ENCODE measurements at regions not wholly inside any gene's neighbourhood (a gene's known extent, or its start where the extent isn't known, plus 50 kb on each side); places are given as distances from the start of the nearest gene placed in this dataset.

- peaks cover 0 to 4% of the 10 kb centered on the region in 2 donors for H3K4me1 ChIP-seq
- intact Hi-C loops (cut with DNase I; ENCODE audit: low total_unique reads) = no loop called here
- TF ChIP-seq, protein P1, sequence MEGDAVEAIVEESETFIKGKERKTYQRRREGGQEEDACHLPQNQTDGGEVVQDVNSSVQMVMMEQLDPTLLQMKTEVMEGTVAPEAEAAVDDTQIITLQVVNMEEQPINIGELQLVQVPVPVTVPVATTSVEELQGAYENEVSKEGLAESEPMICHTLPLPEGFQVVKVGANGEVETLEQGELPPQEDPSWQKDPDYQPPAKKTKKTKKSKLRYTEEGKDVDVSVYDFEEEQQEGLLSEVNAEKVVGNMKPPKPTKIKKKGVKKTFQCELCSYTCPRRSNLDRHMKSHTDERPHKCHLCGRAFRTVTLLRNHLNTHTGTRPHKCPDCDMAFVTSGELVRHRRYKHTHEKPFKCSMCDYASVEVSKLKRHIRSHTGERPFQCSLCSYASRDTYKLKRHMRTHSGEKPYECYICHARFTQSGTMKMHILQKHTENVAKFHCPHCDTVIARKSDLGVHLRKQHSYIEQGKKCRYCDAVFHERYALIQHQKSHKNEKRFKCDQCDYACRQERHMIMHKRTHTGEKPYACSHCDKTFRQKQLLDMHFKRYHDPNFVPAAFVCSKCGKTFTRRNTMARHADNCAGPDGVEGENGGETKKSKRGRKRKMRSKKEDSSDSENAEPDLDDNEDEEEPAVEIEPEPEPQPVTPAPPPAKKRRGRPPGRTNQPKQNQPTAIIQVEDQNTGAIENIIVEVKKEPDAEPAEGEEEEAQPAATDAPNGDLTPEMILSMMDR (IDR thresholded peaks at IDR 0.05) = no peak
- no peak for TF ChIP-seq POLR2A (IDR thresholded peaks at IDR 0.05)
- no peak for DNase-seq
- H3K27me3 ChIP-seq = no peaks in the 10 kb centered on the region
- H3K36me3 ChIP-seq = no peaks in the 10 kb centered on the region
- no peaks in the 10 kb centered on the region for H3K9me3 ChIP-seq
- H3K4me3 ChIP-seq = no peak overlapping the region
- peak overlapping the region in 1 of 2 donors; percentile 22 for H3K27ac ChIP-seq
These were observed 68.9 kb upstream of the NR2F2 start for GRCh38 chr15:96261575-96262034.

GRCh38 chr15:96262097-96262496, 68.4 kb upstream of the NR2F2 start:
- Histone ChIP-seq H3K36me3 (no peaks in the 10 kb centered on the region), H3K9me3 (no peaks in the 10 kb centered on the region), H3K4me1 (peaks cover 0 to 4% of the 10 kb centered on the region in 2 donors), H3K27me3 (no peaks in the 10 kb centered on the region), H3K27ac (peak overlapping the region in 1 of 2 donors; percentile 22), H3K4me3 (no peak overlapping the region)
- TF ChIP-seq POLR2A (IDR thresholded peaks at IDR 0.05) = no peak
- TF ChIP-seq, protein P1 (IDR thresholded peaks at IDR 0.05) = no peak
- no peak for DNase-seq
- intact Hi-C loops (cut with DNase I; ENCODE audit: low total_unique reads) = no loop called here

DNA sequence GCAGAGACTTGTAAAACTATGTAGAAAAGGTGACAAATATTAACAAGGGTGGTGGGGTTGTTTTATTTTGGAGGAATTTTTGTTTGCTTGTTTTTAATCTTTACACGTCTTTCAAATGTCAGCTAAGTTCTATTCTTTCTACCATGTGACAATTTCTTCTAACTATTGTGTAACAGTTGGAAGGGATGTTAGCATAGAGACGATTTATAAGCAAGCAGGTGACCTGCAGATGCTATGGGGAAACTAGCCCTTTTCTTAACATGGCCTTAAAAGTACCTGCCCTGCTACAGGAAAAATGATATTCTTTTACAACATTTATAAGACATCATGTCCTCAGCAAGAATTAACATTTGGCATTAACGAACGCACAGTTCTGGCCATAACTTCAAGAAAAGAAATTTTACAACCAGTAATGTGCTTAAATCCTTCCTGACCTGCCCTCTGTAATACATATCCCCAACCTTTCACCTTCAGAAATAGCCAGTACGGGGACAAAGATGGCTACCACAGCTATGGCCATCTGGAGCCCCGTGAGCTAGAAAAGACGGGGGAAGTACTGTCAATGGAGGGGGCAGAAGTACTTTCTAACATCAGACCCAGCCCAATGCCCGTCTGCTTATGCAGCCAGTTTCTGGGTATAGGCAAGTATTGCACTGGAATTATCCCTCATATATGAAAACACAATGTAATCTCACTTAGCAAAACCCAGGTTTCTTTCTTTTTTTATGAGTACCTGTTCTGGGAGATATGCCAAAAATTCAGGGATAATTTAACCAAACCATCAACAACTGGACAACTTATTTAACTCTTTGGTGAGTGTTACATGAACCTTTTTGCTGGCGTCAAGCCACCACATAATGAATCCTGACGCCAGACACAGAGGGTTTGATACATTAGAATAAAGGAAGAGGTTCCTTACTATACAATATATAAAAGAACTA, 67.7 kb upstream of the NR2F2 start:
- Histone ChIP-seq H3K36me3 (no peaks in the 10 kb centered on the region), H3K27ac (peak overlapping the region; percentile 12 to 22), H3K4me1 (peaks cover 0 to 4% of the 10 kb centered on the region in 2 donors), H3K4me3 (no peak overlapping the region), H3K27me3 (no peaks in the 10 kb centered on the region), H3K9me3 (no peaks in the 10 kb centered on the region)
- no peak for DNase-seq
- no peak for TF ChIP-seq POLR2A (IDR thresholded peaks at IDR 0.05)
- TF ChIP-seq, protein P1 (IDR thresholded peaks at IDR 0.05) = no peak
- intact Hi-C loops (cut with DNase I; ENCODE audit: low total_unique reads) = no loop called here

DNA sequence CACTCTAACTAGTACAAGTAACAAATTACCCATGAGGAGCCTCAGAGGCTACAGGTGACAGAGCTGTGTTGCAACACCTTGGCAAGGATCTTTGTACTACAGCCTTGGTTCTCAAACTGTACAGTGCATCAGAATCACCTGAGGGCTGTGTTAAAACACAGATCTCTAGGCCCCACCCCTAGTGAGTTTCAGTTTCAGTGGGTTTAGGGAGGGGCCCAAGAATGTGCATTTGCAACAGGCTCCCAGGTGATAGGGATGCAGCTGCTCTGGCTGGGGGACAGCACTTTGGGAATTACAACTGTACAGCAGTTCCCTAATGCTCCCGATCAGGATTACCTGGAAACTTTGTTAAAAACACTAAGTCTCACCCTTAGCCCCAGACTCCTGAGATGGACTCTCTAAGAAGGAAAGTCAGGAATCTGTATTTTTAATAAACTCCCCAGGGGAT, 66.1 kb upstream of the NR2F2 start:
- no peak overlapping the region for H3K27ac ChIP-seq
- no peak for TF ChIP-seq POLR2A (IDR thresholded peaks at IDR 0.05)
- TF ChIP-seq, protein P1 (IDR thresholded peaks at IDR 0.05) = no peak
- H3K27me3 ChIP-seq = no peaks in the 10 kb centered on the region
- peaks cover 0 to 4% of the 10 kb centered on the region in 2 donors for H3K4me1 ChIP-seq
- H3K4me3 ChIP-seq = no peak overlapping the region
- peak in 1 of 2 donors; percentile 27 for DNase-seq
- intact Hi-C loops (cut with DNase I; ENCODE audit: low total_unique reads) = no loop called here
- H3K36me3 ChIP-seq = no peaks in the 10 kb centered on the region
- H3K9me3 ChIP-seq = no peaks in the 10 kb centered on the region

All from uterus (tissue), 3 donors.